ENCODE measurements at regions not wholly inside any gene's neighbourhood (a gene's known extent, or its start where the extent isn't known, plus 50 kb on each side); places are given as distances from the start of the nearest gene placed in this dataset.
"Not testable (repeated sequence)": the region's sequence is repeated elsewhere in the genome, so short reads cannot be mapped to it uniquely, and the experiment has no call there.

- DNase-seq, result no peak
- BruUV-seq (replicated peaks), result no TSS peak
- H3K27me3 Mint-ChIP-seq (ENCODE audit: unreplicated experiment), result no peaks in the 10 kb centered on the region
- H3K9me3 Mint-ChIP-seq (ENCODE audit: low read depth, unreplicated experiment), result no peaks in the 10 kb centered on the region
- H3K4me3 Mint-ChIP-seq (ENCODE audit: low read depth, unreplicated experiment), result no peak overlapping the region
- CTCF ChIA-PET, result no interaction called here
- no peak for TF ChIP-seq CTCF (IDR thresholded peaks at IDR 0.05; ENCODE audit: unreplicated experiment)
- H3K27ac Mint-ChIP-seq (ENCODE audit: unreplicated experiment), result no peak overlapping the region
- H3K36me3 Mint-ChIP-seq (ENCODE audit: insufficient read depth, unreplicated experiment), result no peaks in the 10 kb centered on the region
- no peaks in the 10 kb centered on the region for H3K4me1 Mint-ChIP-seq (ENCODE audit: low read depth, unreplicated experiment)
- intact Hi-C loops (cut with micrococcal nuclease; ENCODE audit: unreplicated experiment), result no loop called here
Observed at GRCh38 chr4:84215217-84215616, 283.9 kb downstream of the NKX6-1 start.

GRCh38 chr4:84206226-84206625 lies 292.9 kb downstream of the NKX6-1 start:
- H3K4me3 Mint-ChIP-seq (ENCODE audit: low read depth, unreplicated experiment); H3K36me3 Mint-ChIP-seq (ENCODE audit: insufficient read depth, unreplicated experiment); BruUV-seq (replicated peaks); H3K4me1 Mint-ChIP-seq (ENCODE audit: low read depth, unreplicated experiment); intact Hi-C loops (cut with micrococcal nuclease; ENCODE audit: unreplicated experiment); H3K9me3 Mint-ChIP-seq (ENCODE audit: low read depth, unreplicated experiment); H3K27ac Mint-ChIP-seq (ENCODE audit: unreplicated experiment); CTCF ChIA-PET; DNase-seq: not testable (repeated sequence)
- peaks cover 21% of the 10 kb centered on the region for H3K27me3 Mint-ChIP-seq (ENCODE audit: unreplicated experiment)

GRCh38 chr4:84189144-84189543 lies 309.9 kb downstream of the NKX6-1 start:
- CTCF ChIA-PET, result no interaction called here
- Mint-ChIP-seq H3K4me3 (ENCODE audit: low read depth, unreplicated experiment) (no peak overlapping the region), H3K4me1 (ENCODE audit: low read depth, unreplicated experiment) (no peaks in the 10 kb centered on the region), H3K27me3 (ENCODE audit: unreplicated experiment) (peaks cover 9% of the 10 kb centered on the region), H3K9me3 (ENCODE audit: low read depth, unreplicated experiment) (no peaks in the 10 kb centered on the region), H3K36me3 (ENCODE audit: insufficient read depth, unreplicated experiment) (no peaks in the 10 kb centered on the region), H3K27ac (ENCODE audit: unreplicated experiment) (no peak overlapping the region)
- no TSS peak for BruUV-seq (replicated peaks)
- no peak for TF ChIP-seq CTCF (IDR thresholded peaks at IDR 0.05; ENCODE audit: unreplicated experiment)
- DNase-seq, result no peak
- intact Hi-C loops (cut with micrococcal nuclease; ENCODE audit: unreplicated experiment), result no loop called here

GRCh38 chr4:84179409-84179808 lies 319.7 kb downstream of the NKX6-1 start:
- no peak for DNase-seq
- Mint-ChIP-seq H3K4me3 (ENCODE audit: low read depth, unreplicated experiment) (no peak overlapping the region), H3K36me3 (ENCODE audit: insufficient read depth, unreplicated experiment) (no peaks in the 10 kb centered on the region), H3K27me3 (ENCODE audit: unreplicated experiment) (peaks cover 10% of the 10 kb centered on the region), H3K4me1 (ENCODE audit: low read depth, unreplicated experiment) (no peaks in the 10 kb centered on the region), H3K27ac (ENCODE audit: unreplicated experiment) (no peak overlapping the region), H3K9me3 (ENCODE audit: low read depth, unreplicated experiment) (no peaks in the 10 kb centered on the region)
- CTCF ChIA-PET, result no interaction called here
- intact Hi-C loops (cut with micrococcal nuclease; ENCODE audit: unreplicated experiment), result no loop called here
- TF ChIP-seq CTCF (IDR thresholded peaks at IDR 0.05; ENCODE audit: unreplicated experiment), result no peak
- no TSS peak for BruUV-seq (replicated peaks)

GRCh38 chr4:84177831-84178542 lies 321.1 kb downstream of the NKX6-1 start:
- CTCF ChIA-PET, result no interaction called here
- TF ChIP-seq CTCF (IDR thresholded peaks at IDR 0.05; ENCODE audit: unreplicated experiment), result no peak

More at GRCh38 chr4:84177831-84178542, 321.1 kb downstream of the NKX6-1 start:
- H3K4me3 Mint-ChIP-seq (ENCODE audit: low read depth, unreplicated experiment), result no peak overlapping the region
- H3K27me3 Mint-ChIP-seq (ENCODE audit: unreplicated experiment), result peaks cover 10% of the 10 kb centered on the region
- H3K27ac Mint-ChIP-seq (ENCODE audit: unreplicated experiment), result no peak overlapping the region
- no peak for DNase-seq
- H3K4me1 Mint-ChIP-seq (ENCODE audit: low read depth, unreplicated experiment), result no peaks in the 10 kb centered on the region
- intact Hi-C loops (cut with micrococcal nuclease; ENCODE audit: unreplicated experiment), result no loop called here
- H3K9me3 Mint-ChIP-seq (ENCODE audit: low read depth, unreplicated experiment), result no peaks in the 10 kb centered on the region
- BruUV-seq (replicated peaks), result no TSS peak
- no peaks in the 10 kb centered on the region for H3K36me3 Mint-ChIP-seq (ENCODE audit: insufficient read depth, unreplicated experiment)
